ENCODE measurements at regions not wholly inside any gene's neighbourhood (a gene's known extent, or its start where the extent isn't known, plus 50 kb on each side); places are given as distances from the start of the nearest gene placed in this dataset.
"Not testable (repeated sequence)": the region's sequence is repeated elsewhere in the genome, so short reads cannot be mapped to it uniquely, and the experiment has no call there.

DNA sequence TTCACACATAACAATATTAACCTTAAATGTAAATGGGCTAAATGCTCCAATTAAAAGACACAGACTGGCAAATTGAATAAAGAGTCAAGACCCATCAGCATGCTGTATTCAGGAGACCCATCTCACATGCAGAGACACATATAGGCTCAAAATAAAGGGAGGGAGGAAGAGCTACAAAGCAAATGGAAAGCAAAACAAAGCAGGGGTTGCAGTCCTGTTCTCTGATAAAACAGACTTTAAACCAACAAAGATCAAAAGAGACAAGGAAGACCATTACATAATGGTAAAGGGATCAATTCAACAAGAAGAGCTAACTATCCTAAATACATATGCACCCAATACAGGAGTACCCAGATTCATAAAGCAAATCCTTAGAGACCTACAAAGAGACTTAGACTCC lies 78.8 kb upstream of the RREB1 start:
- TF ChIP-seq, protein P1, sequence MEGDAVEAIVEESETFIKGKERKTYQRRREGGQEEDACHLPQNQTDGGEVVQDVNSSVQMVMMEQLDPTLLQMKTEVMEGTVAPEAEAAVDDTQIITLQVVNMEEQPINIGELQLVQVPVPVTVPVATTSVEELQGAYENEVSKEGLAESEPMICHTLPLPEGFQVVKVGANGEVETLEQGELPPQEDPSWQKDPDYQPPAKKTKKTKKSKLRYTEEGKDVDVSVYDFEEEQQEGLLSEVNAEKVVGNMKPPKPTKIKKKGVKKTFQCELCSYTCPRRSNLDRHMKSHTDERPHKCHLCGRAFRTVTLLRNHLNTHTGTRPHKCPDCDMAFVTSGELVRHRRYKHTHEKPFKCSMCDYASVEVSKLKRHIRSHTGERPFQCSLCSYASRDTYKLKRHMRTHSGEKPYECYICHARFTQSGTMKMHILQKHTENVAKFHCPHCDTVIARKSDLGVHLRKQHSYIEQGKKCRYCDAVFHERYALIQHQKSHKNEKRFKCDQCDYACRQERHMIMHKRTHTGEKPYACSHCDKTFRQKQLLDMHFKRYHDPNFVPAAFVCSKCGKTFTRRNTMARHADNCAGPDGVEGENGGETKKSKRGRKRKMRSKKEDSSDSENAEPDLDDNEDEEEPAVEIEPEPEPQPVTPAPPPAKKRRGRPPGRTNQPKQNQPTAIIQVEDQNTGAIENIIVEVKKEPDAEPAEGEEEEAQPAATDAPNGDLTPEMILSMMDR (conservative IDR thresholded peaks at IDR 0.05), result not testable (repeated sequence)
- TF ChIP-seq ZFX (IDR thresholded peaks at IDR 0.05), result not testable (repeated sequence)
